SK-N-SH treated with all-trans-retinoic acid at 6 μM for 48 hours (cell line): ENCODE measurements at regions not wholly inside any gene's neighbourhood (a gene's known extent, or its start where the extent isn't known, plus 50 kb on each side); places are given as distances from the start of the nearest gene placed in this dataset.

Experiments
- RARB ChIP-seq: fragments of 250-450 bp; sonication (Bioruptor Pico); IDR thresholded peaks from 2 replicates; pipeline ENCODE4 v1.8.0; 2021; ENCODE audit warnings: mild to moderate bottlenecking, moderate library complexity
- SNAI2 ChIP-seq: fragments of 250-450 bp; sonication (Bioruptor Pico); IDR thresholded peaks from 2 replicates; pipeline ENCODE4 v1.5.0; 2020; ENCODE audit warnings: mild to moderate bottlenecking, moderate library complexity
- ZC3H10 ChIP-seq: fragments of 250-450 bp; sonication (Bioruptor Pico); IDR thresholded peaks from 2 replicates; pipeline ENCODE4 v1.5.1; 2021; ENCODE audit warnings: mild to moderate bottlenecking, moderate library complexity
- ZFP3 ChIP-seq: fragments of 250-450 bp; sonication (Bioruptor Pico); IDR thresholded peaks from 2 replicates; pipeline ENCODE4 v1.5.0; 2020; ENCODE audit warnings: mild to moderate bottlenecking, moderate library complexity
- TF ChIP-seq, protein P1 (sequence below): fragments of 250-450 bp; sonication (Bioruptor Pico); IDR thresholded peaks from 2 replicates; pipeline ENCODE4 v1.8.0; 2020; ENCODE audit warnings: mild to moderate bottlenecking, moderate library complexity, borderline replicate concordance

DNA sequence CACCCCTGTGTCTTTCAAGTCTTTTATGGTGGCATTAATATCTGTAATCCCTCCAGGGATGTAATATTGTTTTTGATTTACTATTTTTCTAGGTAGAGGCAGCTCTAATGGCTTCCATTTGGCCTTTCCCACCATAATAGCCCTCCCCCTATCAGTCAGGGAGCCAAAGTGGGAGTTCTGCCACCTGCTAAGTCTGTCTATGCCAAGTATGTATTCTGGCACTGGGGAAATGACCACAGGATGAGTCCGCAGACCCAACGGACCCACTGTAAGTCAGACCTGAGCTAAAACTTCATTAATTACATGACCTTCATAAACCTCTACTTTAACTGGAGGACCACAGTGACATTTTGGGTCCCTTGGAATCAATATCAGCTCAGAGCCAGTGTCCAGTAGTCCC is 77.1 kb downstream of the GBP6 start:
- TF ChIP-seq ZC3H10 (no peak), RARB (no peak), ZFP3 (CRISPR knock-in tag) (no peak), SNAI2 (CRISPR knock-in tag) (no peak)
- TF ChIP-seq, protein P1, sequence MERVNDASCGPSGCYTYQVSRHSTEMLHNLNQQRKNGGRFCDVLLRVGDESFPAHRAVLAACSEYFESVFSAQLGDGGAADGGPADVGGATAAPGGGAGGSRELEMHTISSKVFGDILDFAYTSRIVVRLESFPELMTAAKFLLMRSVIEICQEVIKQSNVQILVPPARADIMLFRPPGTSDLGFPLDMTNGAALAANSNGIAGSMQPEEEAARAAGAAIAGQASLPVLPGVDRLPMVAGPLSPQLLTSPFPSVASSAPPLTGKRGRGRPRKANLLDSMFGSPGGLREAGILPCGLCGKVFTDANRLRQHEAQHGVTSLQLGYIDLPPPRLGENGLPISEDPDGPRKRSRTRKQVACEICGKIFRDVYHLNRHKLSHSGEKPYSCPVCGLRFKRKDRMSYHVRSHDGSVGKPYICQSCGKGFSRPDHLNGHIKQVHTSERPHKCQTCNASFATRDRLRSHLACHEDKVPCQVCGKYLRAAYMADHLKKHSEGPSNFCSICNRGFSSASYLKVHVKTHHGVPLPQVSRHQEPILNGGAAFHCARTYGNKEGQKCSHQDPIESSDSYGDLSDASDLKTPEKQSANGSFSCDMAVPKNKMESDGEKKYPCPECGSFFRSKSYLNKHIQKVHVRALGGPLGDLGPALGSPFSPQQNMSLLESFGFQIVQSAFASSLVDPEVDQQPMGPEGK (CRISPR knock-in tag): no peak
